Panc1 (cell line): ENCODE measurements at regions not wholly inside any gene's neighbourhood (a gene's known extent, or its start where the extent isn't known, plus 50 kb on each side); places are given as distances from the start of the nearest gene placed in this dataset.

Experiments
- ATAC-seq: fragments of 200-7000 bp; cut with Tn5 transposase; 2 replicates; pipeline ENCODE4 v1.9.1; 2020; ENCODE audit warnings: mild to moderate bottlenecking, moderate library complexity
- BruUV-seq: library from RNA; stranded (reverse); fragments of 400-500 nt; replicated peaks from 2 replicates; lab custom pipeline; 2021; lab: Mats Ljungman, UMichigan
- CTCF ChIA-PET: fragments of 300-600 bp; sonication (Branson Sonifier 250); formaldehyde crosslinking; loops from one replicate; lab custom pipeline; 2022; ENCODE audit warnings: antibody characterized with exemption; lab: Charles Lee
- POLR2A ChIA-PET: fragments of 300-600 bp; sonication (Branson Sonifier 250); formaldehyde crosslinking; loops from one replicate; lab custom pipeline; 2022; ENCODE audit warnings: antibody characterized with exemption; lab: Charles Lee
- DNase-seq: peaks from one replicate; pipeline ENCODE4 v3.0.0-alpha.2; 2010; ENCODE audit warnings: low read depth, low spot score
- H3K27ac ChIP-seq: 2 replicates; pipeline ENCODE4 v1.5.1; 2011; ENCODE audit warnings: mild to moderate bottlenecking, low read length, inconsistent platforms
- H3K27me3 ChIP-seq: fragments of 200-500 bp; sonication (Bioruptor generic); 2 replicates; pipeline ENCODE4 v1.6.0; 2014; ENCODE audit warnings: low read length, inconsistent platforms; ENCODE audit not compliant: control insufficient read depth, insufficient read depth
- H3K36me3 ChIP-seq: fragments of 200-500 bp; sonication (Bioruptor generic); 2 replicates; pipeline ENCODE4 v1.5.1; 2014; ENCODE audit warnings: inconsistent platforms, mild to moderate bottlenecking, low read length, moderate library complexity; ENCODE audit not compliant: control insufficient read depth, insufficient read depth
- H3K4me1 ChIP-seq: 2 replicates; pipeline ENCODE4 v1.5.1; 2011; ENCODE audit warnings: inconsistent platforms, mild to moderate bottlenecking, low read length, moderate library complexity; ENCODE audit not compliant: control insufficient read depth, insufficient read depth
- H3K4me3 ChIP-seq, 2 experiments: 2 replicates each; pipeline ENCODE4 v1.5.1; 2011 to 2012; ENCODE audit warnings: low read depth in 2 of 2, low read length in 2 of 2, mild to moderate bottlenecking in 2 of 2, inconsistent platforms in 1 of 2, moderate library complexity in 1 of 2
- H3K9me3 ChIP-seq: fragments of 200-500 bp; sonication (Bioruptor generic); 2 replicates; pipeline ENCODE4 v1.5.1; 2014; ENCODE audit warnings: low read depth, mild to moderate bottlenecking, inconsistent platforms, low read length, moderate library complexity; ENCODE audit not compliant: control insufficient read depth, insufficient read depth
- CTCF ChIP-seq: fragments of 450-650 bp; IDR thresholded peaks from 2 replicates; pipeline ENCODE4 v1.5.1; 2017; ENCODE audit warnings: mild to moderate bottlenecking
- POLR2AphosphoS5 ChIP-seq: IDR thresholded peaks from 2 replicates; pipeline ENCODE4 v1.6.1; 2012; ENCODE audit warnings: mild to moderate bottlenecking, low read depth, low read length, moderate library complexity
- REST ChIP-seq, 2 experiments: IDR thresholded peaks; 2 replicates each; pipeline ENCODE4 v1.6.1; 2011 to 2012; ENCODE audit warnings: low read depth in 2 of 2, control low read depth in 1 of 2, low read length in 1 of 2, mild to moderate bottlenecking in 1 of 2, moderate library complexity in 1 of 2; ENCODE audit not compliant: insufficient read depth in 1 of 2
- SIN3A ChIP-seq: IDR thresholded peaks from 2 replicates; pipeline ENCODE4 v1.6.1; 2012; ENCODE audit warnings: low read depth, mild to moderate bottlenecking, low read length, moderate library complexity, borderline replicate concordance; ENCODE audit not compliant: insufficient read depth
- TCF7L2 ChIP-seq: IDR thresholded peaks from 2 replicates; pipeline ENCODE4 v1.6.1; 2011; ENCODE audit warnings: mild to moderate bottlenecking, low read depth, low read length, inconsistent platforms
- in situ Hi-C: cut with HindIII; loops from 2 replicates; pipeline ENCODE4 v1.10.0; 2016; ENCODE audit warnings: low sequenced_read_pairs, low pct_unique_long_range_greater_than_20kb
- intact Hi-C: fragments of 100-400 bp; cut with micrococcal nuclease; formaldehyde crosslinking; loops from one replicate; pipeline ENCODE4 v1.10.0; 2022; ENCODE audit not compliant: unreplicated experiment

GRCh38 chr13:109345433-109345941 is 440.9 kb downstream of the IRS2 start:
- CTCF ChIA-PET: no interaction called here
- Histone ChIP-seq H3K4me3 (no peak overlapping the region), H3K27ac (no peak overlapping the region), H3K27me3 (no peaks in the 10 kb centered on the region), H3K36me3 (no peaks in the 10 kb centered on the region), H3K4me1 (no peaks in the 10 kb centered on the region), H3K9me3 (no peaks in the 10 kb centered on the region)
- no TSS peak for BruUV-seq
- POLR2A ChIA-PET: no interaction called here
- ATAC-seq (no peak), DNase-seq (no peak)
- no peak for TF ChIP-seq REST (IDR thresholded peaks at IDR 0.05; ENCODE audit: insufficient read depth in 1 of 2, low read depth in 2 of 2, low read length in 1 of 2)
- no peak for TF ChIP-seq TCF7L2
- no peak for TF ChIP-seq POLR2AphosphoS5
- TF ChIP-seq SIN3A: no peak
- TF ChIP-seq CTCF: no peak
- intact Hi-C loops (no loop called here), in situ Hi-C loops (no loop called here)

GRCh38 chr13:109344552-109345157 is 441.7 kb downstream of the IRS2 start:
- ATAC-seq: peak; percentile 58; the same call in 1 of the 2 replicates
- H3K4me3 ChIP-seq: no peak overlapping the region
- POLR2A ChIA-PET: no interaction called here
- no peaks in the 10 kb centered on the region for H3K27me3 ChIP-seq
- in situ Hi-C loops: no loop called here
- BruUV-seq: no TSS peak
- no peaks in the 10 kb centered on the region for H3K36me3 ChIP-seq
- CTCF ChIA-PET: no interaction called here
- intact Hi-C loops: no loop called here
- H3K27ac ChIP-seq: no peak overlapping the region
- no peak for DNase-seq
- no peaks in the 10 kb centered on the region for H3K9me3 ChIP-seq
- TF ChIP-seq CTCF: no peak
- no peak for TF ChIP-seq POLR2AphosphoS5
- TF ChIP-seq TCF7L2: no peak
- no peaks in the 10 kb centered on the region for H3K4me1 ChIP-seq
